ENCODE measurements at regions not wholly inside any gene's neighbourhood (a gene's known extent, or its start where the extent isn't known, plus 50 kb on each side); places are given as distances from the start of the nearest gene placed in this dataset.

DNA sequence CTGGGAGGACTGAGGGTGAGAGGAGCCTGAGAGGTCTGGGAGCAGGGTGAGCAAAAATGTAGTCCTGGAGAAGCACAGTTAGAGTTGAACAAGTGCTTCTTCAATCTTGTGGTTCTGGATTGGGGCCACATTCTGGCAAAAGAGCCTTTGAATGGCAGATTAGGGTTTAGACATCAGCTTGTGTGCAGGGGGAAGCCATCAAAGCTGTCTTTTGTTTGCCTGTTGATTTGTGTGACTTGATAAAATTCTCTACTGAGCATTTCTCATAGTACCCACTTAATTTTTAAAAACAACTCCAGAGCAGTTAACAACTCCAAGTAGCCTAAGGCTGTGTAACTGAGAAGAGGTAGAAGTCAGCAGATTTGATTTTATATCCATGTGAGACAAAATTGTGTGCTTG, 166.2 kb downstream of the FAT3 start:
- TF ChIP-seq, protein P1, sequence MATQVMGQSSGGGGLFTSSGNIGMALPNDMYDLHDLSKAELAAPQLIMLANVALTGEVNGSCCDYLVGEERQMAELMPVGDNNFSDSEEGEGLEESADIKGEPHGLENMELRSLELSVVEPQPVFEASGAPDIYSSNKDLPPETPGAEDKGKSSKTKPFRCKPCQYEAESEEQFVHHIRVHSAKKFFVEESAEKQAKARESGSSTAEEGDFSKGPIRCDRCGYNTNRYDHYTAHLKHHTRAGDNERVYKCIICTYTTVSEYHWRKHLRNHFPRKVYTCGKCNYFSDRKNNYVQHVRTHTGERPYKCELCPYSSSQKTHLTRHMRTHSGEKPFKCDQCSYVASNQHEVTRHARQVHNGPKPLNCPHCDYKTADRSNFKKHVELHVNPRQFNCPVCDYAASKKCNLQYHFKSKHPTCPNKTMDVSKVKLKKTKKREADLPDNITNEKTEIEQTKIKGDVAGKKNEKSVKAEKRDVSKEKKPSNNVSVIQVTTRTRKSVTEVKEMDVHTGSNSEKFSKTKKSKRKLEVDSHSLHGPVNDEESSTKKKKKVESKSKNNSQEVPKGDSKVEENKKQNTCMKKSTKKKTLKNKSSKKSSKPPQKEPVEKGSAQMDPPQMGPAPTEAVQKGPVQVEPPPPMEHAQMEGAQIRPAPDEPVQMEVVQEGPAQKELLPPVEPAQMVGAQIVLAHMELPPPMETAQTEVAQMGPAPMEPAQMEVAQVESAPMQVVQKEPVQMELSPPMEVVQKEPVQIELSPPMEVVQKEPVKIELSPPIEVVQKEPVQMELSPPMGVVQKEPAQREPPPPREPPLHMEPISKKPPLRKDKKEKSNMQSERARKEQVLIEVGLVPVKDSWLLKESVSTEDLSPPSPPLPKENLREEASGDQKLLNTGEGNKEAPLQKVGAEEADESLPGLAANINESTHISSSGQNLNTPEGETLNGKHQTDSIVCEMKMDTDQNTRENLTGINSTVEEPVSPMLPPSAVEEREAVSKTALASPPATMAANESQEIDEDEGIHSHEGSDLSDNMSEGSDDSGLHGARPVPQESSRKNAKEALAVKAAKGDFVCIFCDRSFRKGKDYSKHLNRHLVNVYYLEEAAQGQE (IDR thresholded peaks at IDR 0.05; ENCODE audit: low read depth), result no peak
- TF ChIP-seq TAF1 (IDR thresholded peaks at IDR 0.05; ENCODE audit: low read depth) (no peak), MAX (IDR thresholded peaks at IDR 0.05) (no peak), NFIC (IDR thresholded peaks at IDR 0.05) (no peak), TCF12 (IDR thresholded peaks at IDR 0.05; ENCODE audit: low read depth) (no peak), RAD21 (IDR thresholded peaks at IDR 0.05; ENCODE audit: low read depth) (no peak), EP300 (IDR thresholded peaks at IDR 0.05; ENCODE audit: borderline replicate concordance) (no peak), YY1 (IDR thresholded peaks at IDR 0.05; ENCODE audit: low read depth) (no peak), CREB1 (IDR thresholded peaks at IDR 0.05; ENCODE audit: low read depth) (no peak), EGR1 (IDR thresholded peaks at IDR 0.05) (no peak), CEBPB (IDR thresholded peaks at IDR 0.05) (no peak)
